ENCODE measurements at regions not wholly inside any gene's neighbourhood (a gene's known extent, or its start where the extent isn't known, plus 50 kb on each side); places are given as distances from the start of the nearest gene placed in this dataset.

- Histone ChIP-seq H3K56ac (ENCODE audit: extremely low read depth, insufficient read depth, low read length) (no peak overlapping the region), H3K27ac (ENCODE audit: insufficient read depth, low read length) (no peak overlapping the region), H2AFZ (replicated peaks; ENCODE audit: low read length, poor library complexity) (no peak overlapping the region), H3K4me3 (ENCODE audit: insufficient read depth, low read depth, low read length) (no peak overlapping the region), H3K36me3 (ENCODE audit: control insufficient read depth, insufficient read depth, low read length) (no peaks in the 10 kb centered on the region), H3K23ac (ENCODE audit: low read depth, low read length) (no peak overlapping the region), H2BK20ac (ENCODE audit: low read depth, low read length) (no peak overlapping the region), H3K9me1 (ENCODE audit: insufficient read depth, low read length) (peaks cover 16% of the 10 kb centered on the region), H2BK15ac (ENCODE audit: low read depth, low read length) (no peak overlapping the region), H2BK120ac (ENCODE audit: low read depth, low read length) (no peak overlapping the region), H3K14ac (replicated peaks; ENCODE audit: low read depth, low read length) (no peak overlapping the region), H4K5ac (ENCODE audit: low read depth, low read length) (no peak overlapping the region), H4K91ac (ENCODE audit: insufficient read depth, low read depth, low read length) (no peak overlapping the region), H3K18ac (ENCODE audit: low read depth, low read length) (no peak overlapping the region), H3K79me1 (ENCODE audit: low read depth in 1 of 2, low read length in 2 of 2) (no peaks in the 10 kb centered on the region), H3K4ac (ENCODE audit: low read depth, low read length) (no peak overlapping the region; the same call in 1 of the 2 replicates), H3K9ac (ENCODE audit: low read depth, low read length) (no peak overlapping the region), H2AK5ac (ENCODE audit: low read depth, low read length) (no peak overlapping the region), H3K4me2 (ENCODE audit: low read depth, low read length) (no peak overlapping the region), H2AK9ac (replicated peaks; ENCODE audit: low read depth, low read length, poor library complexity) (no peak overlapping the region), H4K8ac (ENCODE audit: low read depth in 2 of 2, low read length in 2 of 2) (no peak overlapping the region), H3K9me3 (ENCODE audit: control insufficient read depth, insufficient read depth, low read length) (no peaks in the 10 kb centered on the region), H2BK5ac (ENCODE audit: low read depth, low read length, poor library complexity, severe bottlenecking) (no peak overlapping the region), H3K4me1 (ENCODE audit: control insufficient read depth, insufficient read depth, low read length) (peaks cover 14% of the 10 kb centered on the region), H4K20me1 (ENCODE audit: insufficient read depth, low read length) (no peaks in the 10 kb centered on the region), H3K27me3 (ENCODE audit: control insufficient read depth, insufficient read depth, low read length) (peaks cover 24% of the 10 kb centered on the region)
- no peak for TF ChIP-seq RAD21 (IDR thresholded peaks at IDR 0.05; ENCODE audit: low read length)
- no peak for TF ChIP-seq MAFK (IDR thresholded peaks at IDR 0.05; ENCODE audit: low read depth, low read length)
- TF ChIP-seq, protein P1, sequence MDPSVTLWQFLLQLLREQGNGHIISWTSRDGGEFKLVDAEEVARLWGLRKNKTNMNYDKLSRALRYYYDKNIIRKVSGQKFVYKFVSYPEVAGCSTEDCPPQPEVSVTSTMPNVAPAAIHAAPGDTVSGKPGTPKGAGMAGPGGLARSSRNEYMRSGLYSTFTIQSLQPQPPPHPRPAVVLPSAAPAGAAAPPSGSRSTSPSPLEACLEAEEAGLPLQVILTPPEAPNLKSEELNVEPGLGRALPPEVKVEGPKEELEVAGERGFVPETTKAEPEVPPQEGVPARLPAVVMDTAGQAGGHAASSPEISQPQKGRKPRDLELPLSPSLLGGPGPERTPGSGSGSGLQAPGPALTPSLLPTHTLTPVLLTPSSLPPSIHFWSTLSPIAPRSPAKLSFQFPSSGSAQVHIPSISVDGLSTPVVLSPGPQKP (IDR thresholded peaks at IDR 0.05; ENCODE audit: borderline replicate concordance, low read depth, low read length) = no peak
- TF ChIP-seq RCOR1 (IDR thresholded peaks at IDR 0.05; ENCODE audit: insufficient replicate concordance, low read length) = no peak
- no peak for TF ChIP-seq MAZ (IDR thresholded peaks at IDR 0.05; ENCODE audit: borderline replicate concordance, low read depth, low read length)
- no peak for TF ChIP-seq RFX5 (IDR thresholded peaks at IDR 0.05; ENCODE audit: low read depth, low read length)
- no peak for TF ChIP-seq CHD1 (IDR thresholded peaks at IDR 0.05; ENCODE audit: low read depth, low read length)
- no peak for TF ChIP-seq BHLHE40 (IDR thresholded peaks at IDR 0.05; ENCODE audit: low read depth, low read length)
- TF ChIP-seq SMC3 (IDR thresholded peaks at IDR 0.05; ENCODE audit: low read depth, low read length) = no peak
- TF ChIP-seq USF2 (IDR thresholded peaks at IDR 0.05; ENCODE audit: low read depth, low read length) = no peak
- TF ChIP-seq FOS (IDR thresholded peaks at IDR 0.05; ENCODE audit: low read depth, low read length) = no peak
- TF ChIP-seq CTCF (conservative IDR thresholded peaks at IDR 0.05; ENCODE audit: low read depth, low read length) = no peak
- no peak for TF ChIP-seq POLR2A (IDR thresholded peaks at IDR 0.05; ENCODE audit: low read depth, low read length)
- DNase-seq (no peak), ATAC-seq (ENCODE audit: low read depth) (no peak)
- ChIA-PET CTCF (no interaction called here), POLR2A (ENCODE audit: unreplicated experiment) (no interaction called here)
- BruUV-seq (replicated peaks) = no TSS peak
- intact Hi-C loops (cut with micrococcal nuclease) (loop anchor here (5.0 kb wide), 2 partner anchors 68 to 138 kb away; no protein-coding TSS in a partner anchor), dilution Hi-C loops (cut with HindIII; ENCODE audit: low sequenced_read_pairs, unreplicated experiment) (no loop called here), in situ Hi-C loops (cut with MboI; ENCODE audit: low sequenced_read_pairs) (loop anchor here (25.0 kb wide), 1 partner anchor 412 kb away; the partner anchor contains the start of gene TLE3)
- WGBS, 2 experiments (ENCODE audit: extremely low coverage in 2 of 2, insufficient read length in 1 of 2) = no CpG with 5 or more reads among the region's 4 CpGs
Observed at GRCh38 chr15:70499791-70500190, 263.6 kb downstream of the UACA start.
